Umbilical cord (tissue), 1 donor: ENCODE measurements at regions not wholly inside any gene's neighbourhood (a gene's known extent, or its start where the extent isn't known, plus 50 kb on each side); places are given as distances from the start of the nearest gene placed in this dataset.

Experiments used
- DNase-seq: peaks from one replicate; pipeline ENCODE4 v3.0.0-alpha.2; 2015; ENCODE audit warnings: low spot score

DNA sequence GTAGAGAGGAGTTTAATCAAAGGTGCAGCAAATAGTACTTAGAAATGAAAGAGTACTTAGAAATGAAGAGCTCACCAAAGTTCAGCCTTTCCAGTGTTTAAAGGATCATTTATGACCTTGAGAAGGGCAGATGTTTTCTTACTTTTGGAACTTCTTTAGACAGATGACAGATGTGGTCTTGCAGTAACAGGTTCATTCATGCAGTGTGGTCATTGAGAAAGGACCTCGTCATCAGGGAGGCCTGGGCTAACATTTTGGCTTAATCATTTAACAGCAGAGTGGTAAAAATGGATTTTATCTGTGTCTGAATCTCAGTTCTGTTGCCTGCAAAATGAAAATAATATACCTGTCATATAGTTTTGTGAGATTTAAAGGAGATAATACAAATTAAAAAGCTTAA, 75.1 kb upstream of the NT5C1B start:
- DNase-seq = no peak

DNA sequence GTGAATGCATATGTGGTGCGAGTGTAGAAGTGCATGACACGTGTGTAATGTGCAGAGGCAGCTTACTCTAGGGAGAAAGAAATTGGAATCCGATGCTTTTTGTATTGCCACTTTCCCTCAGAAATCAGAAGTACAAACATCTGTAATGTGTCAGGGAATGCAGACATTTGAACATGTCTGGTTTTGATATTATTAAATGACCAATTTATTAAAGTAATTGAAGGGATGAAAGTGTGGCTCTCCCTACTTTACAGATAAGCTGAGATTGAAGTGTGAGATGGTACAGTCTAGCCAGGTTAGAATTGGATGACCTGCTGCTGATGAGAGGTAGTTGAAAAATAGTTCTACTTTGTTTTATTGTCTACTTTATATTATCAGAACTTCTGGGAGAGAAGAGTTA, 74.5 kb upstream of the NT5C1B start:
- DNase-seq = no peak

DNA sequence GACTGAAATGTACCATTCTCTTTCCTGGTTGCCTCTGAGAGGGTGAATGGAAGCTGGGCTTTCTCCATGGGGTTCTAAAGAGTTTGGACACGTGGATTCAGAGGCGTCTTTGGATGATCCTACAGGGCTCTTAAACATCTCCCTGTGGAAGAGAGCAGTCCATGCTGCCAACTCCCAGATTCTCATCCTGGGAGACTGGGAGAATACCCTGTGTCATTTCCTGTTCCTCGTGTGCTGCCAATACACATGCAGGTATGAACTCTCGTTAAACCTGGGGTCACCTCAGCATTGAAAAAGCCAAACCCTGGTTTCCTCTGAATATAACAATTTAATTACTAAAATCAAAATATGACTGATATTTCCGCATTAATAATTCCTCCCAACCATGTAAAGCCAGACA, 73.3 kb upstream of the NT5C1B start:
- no peak for DNase-seq

DNA sequence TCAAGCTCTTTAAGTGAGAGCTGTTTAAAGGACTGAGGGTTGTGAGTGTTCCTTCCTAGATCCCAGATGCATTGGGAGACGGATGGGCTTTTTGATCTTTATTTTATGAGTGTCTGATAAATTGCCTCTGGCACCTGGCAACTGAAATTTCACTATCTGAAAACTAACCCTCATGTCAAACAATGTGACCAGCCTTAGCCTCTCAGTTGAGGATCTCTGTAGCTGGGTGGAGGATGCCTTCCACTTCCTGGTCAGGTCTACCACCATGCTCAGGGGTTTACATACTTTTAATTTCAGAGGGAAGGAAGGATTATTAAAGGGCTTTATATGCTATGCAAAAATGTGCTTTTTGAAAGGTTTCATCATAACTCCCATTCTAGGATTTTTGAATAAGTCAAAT, 70.5 kb upstream of the NT5C1B start:
- peak; percentile 41 for DNase-seq

DNA sequence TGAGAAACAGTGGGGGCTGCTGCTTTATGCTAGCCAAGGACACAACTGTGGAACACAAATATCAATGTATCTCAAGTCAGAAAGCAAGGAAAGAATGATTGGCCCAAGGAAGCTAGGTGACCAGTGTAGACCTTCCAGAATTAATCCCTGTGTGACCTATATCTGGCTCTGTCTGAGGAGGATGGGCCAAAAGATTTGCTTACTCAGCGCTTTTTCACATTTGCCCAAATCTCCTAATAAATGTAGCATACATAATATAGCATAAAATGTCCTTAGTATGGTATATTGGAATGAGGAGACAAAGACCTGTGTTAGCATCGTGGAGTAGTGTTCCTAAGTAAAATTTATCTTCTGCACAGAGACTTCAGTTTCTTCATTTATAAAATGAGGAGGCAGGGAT, 66.7 kb upstream of the NT5C1B start:
- DNase-seq = no peak

DNA sequence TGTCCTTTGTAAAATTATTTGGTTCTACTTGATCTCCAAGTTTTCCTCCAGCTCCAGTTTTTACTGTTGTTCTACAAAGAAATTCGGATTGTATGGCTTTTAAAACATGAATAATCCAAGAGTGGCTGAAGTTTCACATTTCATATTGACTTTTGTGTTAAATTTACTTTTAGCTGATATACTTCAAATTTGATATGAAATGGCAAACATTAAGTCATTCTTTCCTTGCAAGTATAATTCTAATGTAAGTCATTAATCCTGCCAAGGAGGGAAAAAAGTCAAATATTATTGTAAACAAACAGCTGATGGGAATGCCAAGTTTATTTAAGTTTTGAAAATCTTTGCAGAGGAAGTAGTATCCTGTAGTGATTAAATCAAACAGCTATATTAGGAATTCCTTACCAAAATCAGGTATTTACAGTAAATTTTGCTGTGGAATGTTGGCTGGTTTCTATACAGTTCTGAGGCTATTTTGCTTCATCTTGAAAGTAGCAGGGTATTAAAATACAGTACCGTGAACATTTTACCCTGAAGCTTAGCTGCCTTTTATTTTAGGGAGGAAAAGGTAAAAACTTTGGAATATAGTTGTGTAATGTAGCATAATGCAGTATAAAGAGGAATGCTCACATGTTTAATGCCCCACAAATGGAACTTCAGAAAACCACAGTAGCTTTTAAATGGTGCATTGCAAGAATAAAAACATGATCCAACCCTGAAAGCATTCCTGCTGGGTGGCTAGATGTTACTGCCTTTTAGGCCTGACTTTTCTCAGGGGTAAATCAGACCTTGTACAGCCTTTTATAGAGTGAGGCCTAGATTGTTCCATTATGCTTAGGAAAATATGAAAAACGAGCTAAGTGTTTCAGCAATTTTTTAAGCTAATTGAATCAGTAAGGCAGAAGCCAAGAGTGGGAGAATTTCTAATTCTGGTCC, 62.7 kb upstream of the NT5C1B start:
- peak; percentile 62 for DNase-seq

DNA sequence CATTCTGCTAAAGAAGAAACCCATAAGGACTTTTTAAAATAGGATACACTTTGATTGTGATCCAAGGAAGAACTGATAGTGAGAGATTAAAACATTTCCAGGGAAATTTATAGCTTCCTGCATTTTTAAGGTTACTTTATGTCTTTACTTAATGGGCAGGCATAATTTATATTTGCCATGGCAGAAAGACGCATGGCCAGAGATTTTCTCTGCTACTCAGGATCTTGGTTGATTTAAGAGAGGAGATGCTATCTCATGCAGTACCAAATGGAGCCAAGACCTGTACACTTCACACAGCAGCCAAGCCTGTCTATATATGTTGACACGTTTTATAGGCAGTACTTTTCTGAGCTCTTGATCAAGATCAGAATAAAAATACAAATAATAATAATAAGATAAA, 60.9 kb upstream of the NT5C1B start:
- peak; percentile 73 for DNase-seq

DNA sequence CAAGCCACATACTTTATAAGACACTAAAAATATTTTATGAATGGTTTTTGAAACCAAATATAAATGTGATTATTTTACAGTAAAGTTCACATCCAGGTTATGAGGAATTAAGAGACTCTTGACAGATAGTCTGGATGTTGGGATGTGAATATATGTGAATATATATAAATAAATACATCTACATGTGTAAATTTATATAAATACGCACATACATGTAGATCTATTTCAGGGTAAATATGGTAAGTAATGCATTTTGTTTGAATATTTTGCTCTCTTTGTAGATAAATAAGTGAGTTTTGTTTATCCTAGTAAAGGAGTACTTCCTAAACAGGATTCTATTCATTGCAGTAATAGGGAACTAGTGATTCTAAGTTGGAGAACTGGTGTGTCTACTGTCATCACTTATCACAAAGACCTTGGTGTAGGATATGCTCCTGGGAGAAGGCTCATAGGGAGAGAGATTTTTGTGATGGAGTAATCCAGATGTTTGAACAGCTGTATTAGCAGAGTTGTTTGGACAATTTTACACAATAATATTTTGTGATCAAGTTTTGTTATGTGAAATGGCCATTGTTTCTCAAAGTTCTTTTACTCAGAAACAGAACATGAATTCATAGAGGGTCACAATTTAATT, 60.2 kb upstream of the NT5C1B start:
- DNase-seq = no peak

DNA sequence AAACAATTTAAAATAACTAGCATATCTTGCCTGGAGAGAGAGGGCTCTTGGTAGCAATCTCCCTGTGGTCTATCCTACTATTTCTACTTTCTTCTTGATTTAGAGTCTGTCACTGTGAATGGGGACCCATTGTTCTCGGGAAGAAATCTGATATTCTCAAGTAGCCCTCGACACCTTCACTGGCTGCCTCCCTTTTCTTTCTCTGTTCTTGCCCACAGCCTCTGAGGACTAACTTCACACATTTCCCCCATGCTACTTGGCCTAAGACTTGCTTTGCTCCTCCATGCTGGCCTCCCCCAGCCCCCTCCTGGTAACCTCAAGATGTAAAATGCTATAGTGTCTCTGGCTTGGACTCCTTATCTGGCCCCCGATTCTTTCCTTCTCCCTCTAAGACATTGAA, 58.8 kb upstream of the NT5C1B start:
- DNase-seq = no peak

DNA sequence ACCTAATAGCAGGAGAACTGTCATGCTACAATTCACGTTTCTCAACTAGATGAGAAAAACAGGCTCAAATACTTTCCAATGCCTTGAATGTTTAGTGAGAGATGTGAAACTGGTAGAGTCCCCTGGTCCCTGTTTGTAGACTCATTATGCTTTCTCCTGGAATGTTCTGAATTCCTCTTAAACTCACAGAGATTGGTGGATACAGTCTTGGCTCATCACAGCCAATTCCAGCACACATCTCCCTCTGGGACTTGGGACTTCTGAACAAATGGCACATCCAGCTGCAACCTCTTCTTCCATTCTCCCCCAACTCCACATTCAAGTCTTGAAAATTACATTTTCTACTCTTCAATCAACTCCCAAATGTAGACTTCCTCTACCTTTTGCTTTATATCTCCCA, 58.4 kb upstream of the NT5C1B start:
- DNase-seq = no peak

DNA sequence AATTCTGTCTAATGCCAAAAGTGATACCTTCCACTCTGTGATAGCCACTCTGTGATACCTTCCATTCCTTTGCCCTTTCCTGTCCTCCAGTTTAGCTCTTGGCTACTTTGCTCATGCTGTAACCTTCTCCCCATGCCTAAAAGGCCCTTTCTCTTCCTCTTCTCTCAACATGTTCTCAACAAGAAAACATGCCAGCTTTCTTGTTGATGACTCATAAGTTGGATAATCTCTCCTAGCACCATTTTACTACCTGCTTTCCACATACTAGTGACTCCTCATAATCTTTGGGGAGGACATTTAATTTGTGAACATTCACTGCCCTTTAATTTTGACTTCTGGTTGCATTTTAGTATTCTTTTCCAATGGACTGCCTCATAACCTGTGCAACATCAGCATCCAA, 55.9 kb upstream of the NT5C1B start:
- no peak for DNase-seq

DNA sequence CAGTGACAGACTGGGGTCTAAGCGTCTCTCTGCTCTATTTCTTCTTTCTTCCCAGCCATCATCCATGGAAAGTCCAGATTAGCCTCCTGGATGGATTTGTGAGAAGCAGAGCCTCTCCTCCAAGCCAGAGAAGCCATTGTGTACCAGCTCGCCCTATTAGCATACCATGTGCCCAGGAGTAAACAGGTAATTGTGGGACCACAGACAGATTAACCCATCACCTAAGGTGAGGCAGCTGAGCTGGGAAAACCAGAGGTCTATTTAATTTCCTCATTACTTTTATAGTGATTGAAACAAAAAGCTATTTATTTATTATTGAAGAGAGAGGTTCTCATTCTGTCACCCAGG, 54.7 kb upstream of the NT5C1B start:
- DNase-seq = no peak

DNA sequence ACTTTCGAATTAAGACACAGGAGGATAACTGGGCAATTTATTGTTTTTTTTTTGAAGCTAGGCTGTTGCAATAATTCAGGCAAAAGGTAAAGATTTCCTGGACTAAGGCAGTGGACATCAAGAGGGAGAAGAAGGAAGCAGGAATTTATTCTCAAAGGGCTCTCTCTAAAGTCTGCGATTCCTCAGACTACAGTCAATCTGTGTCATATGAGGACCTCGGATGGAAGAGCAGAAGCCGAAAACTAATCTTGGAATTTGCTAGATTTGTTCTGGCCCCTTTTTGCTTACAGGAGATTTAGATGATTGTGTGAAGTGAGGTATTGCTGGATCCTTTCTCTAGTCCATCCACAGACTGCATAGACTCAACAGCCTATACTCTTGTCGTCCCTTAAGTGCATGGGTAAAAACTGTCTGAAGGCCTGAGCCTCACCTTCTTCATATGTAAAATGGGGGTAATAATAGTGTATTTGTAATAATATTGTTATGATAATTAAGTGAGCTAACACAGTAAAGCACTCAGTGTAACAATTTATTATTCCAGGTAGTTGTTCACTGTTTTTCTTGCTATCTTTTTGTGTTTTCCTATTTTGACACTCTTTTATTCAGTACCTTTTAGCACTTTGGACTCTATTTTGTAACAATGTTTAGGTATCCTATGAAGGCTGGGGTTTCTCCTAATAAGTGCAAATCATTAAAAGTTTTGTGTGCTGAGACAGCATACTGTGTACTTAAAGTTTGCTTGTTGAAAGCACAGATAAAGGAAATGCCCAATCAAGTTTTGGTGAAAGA, 54.2 kb upstream of the NT5C1B start:
- DNase-seq = peak; percentile 81

DNA sequence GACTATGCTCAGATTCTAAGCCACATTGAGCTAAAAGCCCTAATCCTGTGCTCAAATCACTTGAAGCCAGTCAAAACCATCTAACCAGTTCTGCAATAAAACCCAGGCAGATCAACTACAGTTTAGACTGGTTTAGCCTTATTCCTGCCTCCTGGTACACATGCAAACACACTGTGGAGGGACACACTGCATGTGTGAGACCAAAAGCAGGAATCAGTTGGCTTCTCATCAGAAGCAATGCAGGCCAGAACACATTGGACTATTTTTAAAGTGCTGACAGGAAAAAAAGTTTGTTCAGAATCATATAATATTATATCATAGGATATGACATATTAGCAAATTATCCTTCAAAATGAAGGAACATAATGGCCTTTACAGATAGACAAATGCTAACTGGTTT, 52.5 kb upstream of the NT5C1B start:
- DNase-seq = no peak

DNA sequence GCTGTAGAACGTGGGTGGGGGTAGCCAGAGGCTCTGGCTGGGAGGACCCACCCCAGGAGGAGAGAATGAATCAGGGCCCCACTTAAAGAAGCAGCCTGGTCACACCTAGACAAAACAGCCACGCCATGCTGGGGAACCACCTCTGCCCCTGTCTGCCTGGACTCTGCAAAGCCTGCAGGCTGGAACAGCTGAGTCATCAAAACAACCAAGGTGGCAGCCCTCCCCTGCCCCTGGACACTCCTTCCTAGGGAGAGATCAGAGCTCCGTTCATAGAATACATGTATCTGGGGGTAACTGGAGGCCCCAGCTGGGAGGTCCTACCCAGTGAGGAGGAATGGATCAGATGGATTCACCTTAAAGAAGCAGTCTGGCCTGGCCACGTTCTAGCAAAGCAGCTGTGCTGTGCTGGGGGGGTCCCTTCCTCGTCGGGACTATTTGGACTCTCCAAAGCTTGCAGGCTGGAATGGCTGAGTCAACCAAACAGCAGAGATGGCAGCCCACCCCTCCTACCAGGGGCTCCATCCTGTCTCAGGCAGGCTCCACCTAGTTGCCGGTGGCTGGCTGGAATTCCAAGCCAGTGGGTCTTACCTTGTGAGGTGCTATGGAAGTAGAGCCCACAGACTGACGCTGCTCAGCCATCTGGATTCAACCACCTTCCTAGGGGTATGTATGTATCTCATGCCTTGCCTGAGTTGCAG, 50.5 kb upstream of the NT5C1B start:
- no peak for DNase-seq
